OCI-M1 (cell line): ENCODE measurements at regions not wholly inside any gene's neighbourhood (a gene's known extent, or its start where the extent isn't known, plus 50 kb on each side); places are given as distances from the start of the nearest gene placed in this dataset.

Experiments
- DNase-seq: peaks from one replicate; lab custom pipeline; 2025; lab: John Stamatoyannopoulos, UW

DNA sequence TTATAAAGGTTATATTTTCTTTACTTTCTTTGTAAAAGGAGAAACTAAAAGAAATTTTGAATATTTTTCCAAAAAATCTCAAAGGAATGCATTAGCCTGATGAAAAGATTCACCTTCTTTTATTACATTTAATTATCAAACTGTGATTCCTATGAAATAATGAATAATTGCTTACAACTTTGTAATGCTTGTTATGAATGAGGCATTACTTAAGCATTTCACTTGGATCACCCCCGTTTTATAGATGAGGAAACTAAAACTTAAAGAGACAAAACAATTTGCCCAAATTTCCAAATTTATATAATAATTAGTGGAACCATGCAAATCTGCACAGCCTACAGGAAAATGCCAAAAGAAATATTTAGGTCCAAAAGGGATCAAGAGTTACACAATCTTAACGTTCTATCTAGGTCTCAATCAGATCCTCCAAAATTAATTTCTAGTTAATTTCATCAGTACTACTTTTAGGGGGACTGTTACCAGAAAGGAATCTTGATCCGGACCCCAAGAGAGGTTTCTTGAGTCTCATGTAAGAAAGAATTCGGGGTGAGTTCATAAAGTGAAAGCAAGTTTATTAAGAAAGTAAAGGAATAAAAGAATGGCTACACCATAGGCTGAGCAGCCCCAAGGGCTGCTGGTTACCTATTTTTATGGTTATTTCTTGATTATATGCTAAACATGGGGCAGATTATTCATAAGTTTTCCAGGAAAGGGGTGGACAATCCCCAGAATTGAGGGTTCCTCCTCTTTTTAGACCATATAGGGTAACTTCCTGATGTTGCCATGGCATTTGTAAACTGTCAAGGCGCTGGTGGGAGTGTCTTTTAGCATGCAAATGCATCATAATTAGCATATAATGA lies 288.0 kb downstream of the ADGB start:
- peak; percentile 99 for DNase-seq

GRCh38 chr6:146887447-146888077 lies 288.8 kb downstream of the ADGB start:
- peak; percentile 63 for DNase-seq

DNA sequence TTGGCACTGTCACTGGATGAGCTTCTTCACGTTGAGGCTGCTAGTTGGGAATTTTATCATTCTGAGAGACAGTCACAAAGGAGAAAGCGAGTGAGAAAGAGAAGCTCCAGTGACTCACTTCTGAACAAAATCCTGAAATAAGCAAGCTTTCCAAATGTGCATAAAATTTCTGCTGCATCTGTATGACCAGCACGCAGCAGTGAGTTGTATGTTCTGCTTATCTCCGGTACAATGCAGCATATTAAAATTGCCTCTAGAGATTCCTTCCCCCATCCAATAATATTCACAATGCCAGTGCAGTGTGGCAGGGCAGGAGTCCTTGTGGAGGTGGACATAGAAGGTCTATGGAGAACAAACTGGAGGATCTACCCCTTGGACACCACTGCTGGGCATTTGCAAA lies 290.5 kb downstream of the ADGB start:
- DNase-seq, result no peak

DNA sequence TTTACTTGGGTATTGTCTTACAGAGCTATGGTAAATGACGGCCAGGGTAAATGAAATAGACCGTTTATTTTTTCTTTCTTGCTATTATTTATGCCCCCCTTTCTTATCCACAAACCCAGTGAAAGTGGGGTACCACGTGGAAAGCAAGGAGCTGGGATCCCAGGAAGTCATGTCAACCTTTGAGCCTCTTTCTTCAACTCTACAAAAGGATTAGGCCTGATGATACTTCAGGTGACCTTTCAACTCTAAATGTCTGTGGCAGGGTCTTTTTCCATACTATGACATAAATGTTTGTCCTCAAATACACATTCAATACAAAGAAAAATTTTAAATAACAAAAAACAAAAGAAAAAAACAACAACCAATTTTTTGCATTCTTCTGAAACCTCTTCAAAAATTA lies 291.4 kb downstream of the ADGB start:
- DNase-seq, result no peak

GRCh38 chr6:146890644-146891434 lies 292.1 kb downstream of the ADGB start:
- peak; percentile 78 for DNase-seq

DNA sequence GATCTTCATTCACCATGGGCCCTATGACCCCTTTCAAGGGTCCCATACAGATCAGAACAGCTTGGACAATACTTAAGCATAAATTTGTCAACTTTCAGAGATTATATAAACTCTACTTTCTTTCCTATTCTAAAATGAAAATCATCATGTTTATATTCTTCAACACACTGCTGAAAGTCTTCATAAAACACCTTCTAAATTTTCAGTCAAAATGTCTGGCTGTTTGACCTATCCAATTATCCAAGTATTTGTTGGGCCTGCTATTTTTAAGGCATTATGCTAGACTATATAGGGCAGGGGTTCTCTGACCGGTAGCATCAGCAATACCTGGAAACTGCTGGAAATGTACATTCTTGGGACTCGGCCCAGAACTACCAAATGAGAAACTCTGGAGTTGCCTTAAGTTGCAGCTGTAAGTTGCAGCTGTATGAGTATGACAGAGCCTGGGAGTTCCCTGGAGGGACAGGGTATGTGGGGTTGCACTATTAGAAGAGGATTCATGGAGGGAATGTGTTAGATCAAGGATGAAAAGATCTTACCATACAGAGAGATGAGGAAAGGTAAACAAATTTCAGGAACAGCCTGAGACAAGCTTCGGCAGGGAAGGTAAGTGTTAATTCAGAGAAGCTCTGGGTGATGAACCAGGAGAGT lies 293.0 kb downstream of the ADGB start:
- no peak for DNase-seq

GRCh38 chr6:146892283-146892612 lies 293.5 kb downstream of the ADGB start:
- DNase-seq, result peak; percentile 77

DNA sequence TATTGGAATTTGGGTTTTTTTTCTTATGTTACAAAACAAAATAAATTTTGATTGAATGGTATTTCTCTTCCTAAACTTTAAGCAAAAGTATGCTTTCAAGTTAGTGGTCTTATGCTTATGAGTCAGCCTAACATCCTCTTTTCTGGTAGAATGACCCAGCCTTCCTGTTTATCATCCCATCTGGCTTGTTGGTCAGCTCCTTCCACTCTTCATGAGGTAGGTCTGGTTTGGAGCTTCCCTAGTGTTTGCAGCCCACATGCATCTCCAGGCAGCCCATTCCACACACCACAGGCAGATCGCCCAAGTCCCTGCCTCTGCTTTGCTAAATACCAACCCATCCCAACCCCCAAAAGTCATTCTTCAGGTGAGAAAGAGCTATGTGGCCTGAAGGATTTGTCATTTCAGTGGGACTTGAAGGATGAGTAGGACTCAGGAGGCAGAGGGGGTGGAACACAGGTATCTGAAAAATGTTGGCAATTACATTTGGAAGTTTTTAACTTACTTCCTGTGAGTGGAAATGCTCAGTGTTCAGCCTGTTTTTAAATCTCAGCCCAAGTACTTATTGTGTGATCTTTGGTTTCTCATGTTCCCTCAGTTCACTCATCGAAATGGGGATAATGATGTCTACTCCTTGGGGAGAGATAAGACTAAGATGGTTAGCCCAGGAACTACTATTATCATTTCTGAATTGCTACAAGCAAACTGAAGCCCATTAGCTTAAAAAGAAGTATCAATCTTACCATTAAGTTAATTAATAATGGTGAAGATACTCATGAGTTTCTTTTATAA lies 294.0 kb downstream of the ADGB start:
- DNase-seq, result peak; percentile 95

DNA sequence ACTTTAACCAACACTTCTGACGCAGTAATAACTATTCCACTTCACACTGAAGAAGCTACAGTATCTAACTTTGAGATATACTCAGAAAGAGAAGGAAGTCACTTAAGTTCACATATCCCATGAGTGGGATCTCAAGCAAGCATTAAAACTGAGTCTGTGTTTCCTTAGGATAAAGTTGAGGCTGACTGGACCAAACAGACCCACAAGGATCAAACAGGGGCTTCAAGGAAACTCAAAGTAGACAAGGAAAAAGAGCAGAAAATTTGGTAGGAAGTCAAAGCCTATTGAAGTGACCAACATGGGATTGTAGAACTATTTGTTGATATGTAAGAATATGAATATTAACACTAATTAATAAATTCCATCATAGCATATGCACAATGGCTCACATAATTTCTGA lies 294.9 kb downstream of the ADGB start:
- peak; percentile 57 for DNase-seq

- DNase-seq, result peak; percentile 53
These were observed 295.9 kb downstream of the ADGB start for GRCh38 chr6:146894624-146895023.

- DNase-seq, result peak; percentile 41
These were observed 296.5 kb downstream of the ADGB start for GRCh38 chr6:146895101-146895771.

GRCh38 chr6:146895772-146896061 lies 296.9 kb downstream of the ADGB start:
- DNase-seq, result no peak

- peak; percentile 91 for DNase-seq
These were observed 297.5 kb downstream of the ADGB start for GRCh38 chr6:146896062-146896813.

DNA sequence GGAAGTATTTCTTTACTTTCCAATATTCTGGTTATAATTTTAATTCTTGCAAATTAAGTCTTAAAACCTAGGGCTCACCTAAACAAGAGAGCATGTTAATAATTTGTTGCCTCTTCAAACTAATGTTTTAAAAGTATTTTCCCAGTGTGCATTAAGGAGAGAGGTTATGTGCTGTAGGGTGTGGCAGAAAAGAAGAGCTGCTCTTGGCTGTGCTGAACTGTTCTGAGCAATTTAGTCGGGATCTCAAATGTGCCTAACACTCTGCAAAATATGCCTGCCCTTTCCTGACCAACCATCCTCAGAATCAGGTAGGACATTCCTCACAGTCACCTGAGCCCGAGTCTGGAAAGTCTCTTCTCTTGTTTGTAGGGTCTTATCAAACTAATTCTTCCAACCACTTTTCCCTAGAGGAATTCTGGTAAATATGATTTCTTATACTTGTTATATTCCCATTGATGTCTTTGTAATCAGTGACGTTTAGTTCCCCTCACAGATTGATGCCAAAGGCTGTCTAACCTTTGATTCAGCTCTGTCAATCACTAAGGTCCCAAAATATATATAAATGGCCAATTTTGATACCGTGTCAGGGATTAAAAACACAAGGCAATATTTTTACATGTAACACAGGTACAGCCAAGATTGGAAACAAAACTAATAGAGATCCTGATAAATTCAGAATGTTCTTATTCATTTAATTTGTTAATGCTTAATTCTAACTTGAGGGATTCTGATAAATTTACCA lies 298.4 kb downstream of the ADGB start:
- DNase-seq, result peak; percentile 80

- DNase-seq, result peak; percentile 87
These were observed 299.5 kb downstream of the ADGB start for GRCh38 chr6:146898069-146898887.

DNA sequence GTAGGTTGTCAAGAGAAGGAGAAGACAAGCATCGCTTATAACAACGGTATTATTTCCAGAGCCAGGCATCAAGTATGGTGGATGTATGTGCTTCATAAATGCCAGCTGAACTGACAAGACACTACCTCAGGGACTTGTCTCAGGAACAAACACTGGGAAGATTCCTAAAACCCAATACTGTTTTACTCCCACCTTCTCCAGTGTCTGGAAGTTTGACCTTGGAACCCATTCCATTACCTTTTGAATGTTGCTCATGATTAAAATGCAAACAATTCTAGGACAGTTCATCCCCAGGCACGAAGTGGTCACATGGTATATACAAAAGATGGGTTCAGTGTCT lies 300.1 kb downstream of the ADGB start:
- no peak for DNase-seq

DNA sequence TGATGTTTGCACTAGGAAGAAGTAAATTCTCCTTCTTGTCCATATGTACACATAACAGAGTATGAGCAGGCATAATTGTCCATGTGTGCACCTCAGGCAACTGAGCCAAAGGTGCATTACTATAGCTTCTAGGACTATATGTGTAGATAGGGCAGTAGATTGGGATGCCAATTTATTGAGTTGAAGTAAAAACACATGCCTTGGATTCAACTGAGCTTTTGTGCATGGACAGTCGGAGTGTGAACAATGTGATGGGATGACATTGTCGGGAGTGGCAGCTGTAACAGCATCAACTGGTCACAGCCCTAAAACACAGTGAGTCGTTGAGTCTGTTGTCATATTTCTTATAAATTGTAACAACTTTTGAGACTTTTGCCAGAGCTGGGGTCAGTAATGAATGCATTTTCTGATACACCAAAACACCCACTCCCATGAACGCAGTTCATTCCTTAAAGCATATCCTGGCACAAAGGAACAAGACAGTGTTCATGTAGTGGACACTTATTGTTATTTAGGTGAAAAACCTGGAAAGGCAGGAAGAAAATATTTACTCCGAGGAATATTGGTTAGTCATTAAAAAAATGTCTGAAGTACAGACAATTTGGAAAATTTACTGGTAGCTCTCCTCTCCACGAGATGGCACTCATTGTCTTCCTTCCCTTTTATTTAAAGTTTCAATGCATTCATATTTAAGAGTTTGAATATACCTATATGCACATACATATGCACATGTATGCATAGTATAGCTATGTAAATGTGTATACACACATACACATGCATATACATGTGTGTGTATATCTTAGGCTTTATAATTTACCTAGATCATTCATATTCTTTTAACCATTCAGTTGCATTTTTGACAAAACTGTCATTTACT lies 302.0 kb upstream of the STXBP5 start:
- peak; percentile 89 for DNase-seq

DNA sequence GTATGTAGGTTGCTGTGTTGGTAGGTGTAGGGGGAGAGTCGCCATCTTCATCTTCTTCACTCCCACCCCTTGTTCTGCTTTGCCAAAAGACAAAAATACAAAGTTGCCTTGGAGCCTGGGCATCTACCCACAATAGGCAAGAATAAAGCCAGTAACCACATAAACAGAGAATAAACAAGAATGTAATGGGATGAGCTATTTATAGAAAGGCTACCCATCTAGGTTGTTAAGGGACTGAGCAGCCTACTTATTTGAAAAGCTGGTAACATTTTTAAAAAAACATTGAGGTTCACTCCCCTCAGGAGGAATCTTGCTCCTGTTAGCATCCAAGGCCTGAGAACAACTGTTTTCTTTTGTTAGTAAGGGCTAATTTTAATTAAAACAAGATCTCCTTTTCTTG lies 301.4 kb upstream of the STXBP5 start:
- DNase-seq, result no peak
